PFSK-1 (cell line): ENCODE measurements at regions not wholly inside any gene's neighbourhood (a gene's known extent, or its start where the extent isn't known, plus 50 kb on each side); places are given as distances from the start of the nearest gene placed in this dataset.

Source experiments
- FOXP2 ChIP-seq: optimal IDR thresholded peaks from 2 replicates; pipeline ENCODE3; 2011; ENCODE audit warnings: borderline replicate concordance, control low read depth, inconsistent platforms; ENCODE audit not compliant: insufficient read depth; ENCODE audit errors: extremely low read length, extremely low read depth
- POLR2AphosphoS5 ChIP-seq: IDR thresholded peaks from 2 replicates; pipeline ENCODE4 v1.6.1; 2012; ENCODE audit warnings: low read depth, mild to moderate bottlenecking, control low read depth, low read length, moderate library complexity
- REST ChIP-seq, 2 experiments: IDR thresholded peaks; 2 replicates each; pipeline versions ENCODE4 v1.6.1 to v1.8.0; 2011 to 2012; ENCODE audit warnings: low read depth in 2 of 2, low read length in 2 of 2, control low read depth in 1 of 2, inconsistent platforms in 1 of 2, mild to moderate bottlenecking in 1 of 2, moderate library complexity in 1 of 2; ENCODE audit not compliant: insufficient read depth in 1 of 2
- SIN3A ChIP-seq: IDR thresholded peaks from 2 replicates; pipeline ENCODE4 v1.6.1; 2012; ENCODE audit warnings: mild to moderate bottlenecking, low read length, moderate library complexity, borderline replicate concordance; ENCODE audit not compliant: insufficient read depth
- TAF1 ChIP-seq: IDR thresholded peaks from 2 replicates; pipeline ENCODE4 v1.6.1; 2012; ENCODE audit warnings: low read length, control low read depth, borderline replicate concordance; ENCODE audit not compliant: insufficient read depth

GRCh38 chr10:60707841-60708240, 70.4 kb upstream of the CDK1 start:
- TF ChIP-seq TAF1 (no peak), POLR2AphosphoS5 (no peak), FOXP2 (no peak), REST (IDR thresholded peaks at IDR 0.05; ENCODE audit: insufficient read depth in 1 of 2, low read depth in 2 of 2, low read length in 2 of 2) (no peak), SIN3A (no peak)

- TF ChIP-seq REST (IDR thresholded peaks at IDR 0.05; ENCODE audit: insufficient read depth in 1 of 2, low read depth in 2 of 2, low read length in 2 of 2) (no peak), FOXP2 (no peak), POLR2AphosphoS5 (no peak), TAF1 (no peak), SIN3A (no peak)
Observed at GRCh38 chr10:60706146-60706545, 72.1 kb upstream of the CDK1 start.

- no peak for TF ChIP-seq REST (IDR thresholded peaks at IDR 0.05; ENCODE audit: insufficient read depth in 1 of 2, low read depth in 2 of 2, low read length in 2 of 2)
- no peak for TF ChIP-seq SIN3A
- no peak for TF ChIP-seq POLR2AphosphoS5
- no peak for TF ChIP-seq TAF1
- TF ChIP-seq FOXP2 = no peak
Observed at GRCh38 chr10:60705376-60705775, 72.9 kb upstream of the CDK1 start.

GRCh38 chr10:60704471-60704870, 73.8 kb upstream of the CDK1 start:
- no peak for TF ChIP-seq REST (IDR thresholded peaks at IDR 0.05; ENCODE audit: insufficient read depth in 1 of 2, low read depth in 2 of 2, low read length in 2 of 2)
- no peak for TF ChIP-seq POLR2AphosphoS5
- TF ChIP-seq FOXP2 = no peak
- no peak for TF ChIP-seq SIN3A
